Thoracic aorta (tissue), 2 donors: ENCODE measurements at regions not wholly inside any gene's neighbourhood (a gene's known extent, or its start where the extent isn't known, plus 50 kb on each side); places are given as distances from the start of the nearest gene placed in this dataset.
"Not testable (repeated sequence)": the region's sequence is repeated elsewhere in the genome, so short reads cannot be mapped to it uniquely, and the experiment has no call there.

Experiments
- ATAC-seq: fragments of 150-250 bp; one replicate; pipeline ENCODE4 v1.8.0; 2017; ENCODE audit warnings: low read depth; ENCODE audit not compliant: insufficient number of reproducible peaks, low FRiP score
- DNase-seq: peaks from one replicate; pipeline ENCODE4 v3.0.0-alpha.2; 2020; ENCODE audit warnings: low spot score
- H3K27ac ChIP-seq, 2 donors: fragments of 200-600 bp; sonication (generic); 1 replicate in 1 of 2; 2 replicates in 1 of 2; pipeline ENCODE4 v1.5.1; 2016; ENCODE audit warnings: mild to moderate bottlenecking in 2 of 2, moderate library complexity in 2 of 2
- H3K27me3 ChIP-seq: fragments of 200-600 bp; sonication (generic); replicated peaks from 2 replicates; pipeline ENCODE4 v1.6.0; 2016; ENCODE audit warnings: mild to moderate bottlenecking; ENCODE audit not compliant: insufficient read depth
- H3K36me3 ChIP-seq: fragments of 200-600 bp; sonication (generic); one replicate; pipeline ENCODE4 v1.5.1; 2016
- H3K4me1 ChIP-seq, 2 donors: fragments of 200-600 bp; sonication (generic); 1 replicate in 1 of 2; 2 replicates in 1 of 2; pipeline versions ENCODE4 v1.5.1 to v1.6.0; 2016; ENCODE audit warnings: low read depth in 2 of 2, mild to moderate bottlenecking in 1 of 2; ENCODE audit not compliant: control insufficient read depth in 1 of 2
- H3K4me3 ChIP-seq: fragments of 200-600 bp; sonication (generic); 2 replicates; pipeline ENCODE4 v1.5.1; 2016; ENCODE audit warnings: mild to moderate bottlenecking
- H3K9me3 ChIP-seq: fragments of 200-600 bp; sonication (generic); 2 replicates; pipeline ENCODE4 v1.5.1; 2016
- CTCF ChIP-seq: fragments of 200-600 bp; sonication (generic); IDR thresholded peaks from one replicate; pipeline ENCODE4 v1.5.1; 2019; ENCODE audit warnings: antibody characterized with exemption

- ATAC-seq (no peak), DNase-seq (no peak)
- Histone ChIP-seq H3K27me3 (no peaks in the 10 kb centered on the region), H3K4me1 (no peaks in the 10 kb centered on the region), H3K27ac (no peak overlapping the region), H3K9me3 (no peaks in the 10 kb centered on the region), H3K4me3 (no peak overlapping the region), H3K36me3 (no peaks in the 10 kb centered on the region)
- no peak for TF ChIP-seq CTCF
These were observed 66.1 kb downstream of the RBMX2 start for GRCh38 chrX:130467936-130468335.

GRCh38 chrX:130468395-130468923 is 66.7 kb downstream of the RBMX2 start:
- TF ChIP-seq CTCF: no peak
- Histone ChIP-seq H3K9me3 (no peaks in the 10 kb centered on the region), H3K4me1 (no peaks in the 10 kb centered on the region), H3K27ac (no peak overlapping the region), H3K4me3 (no peak overlapping the region), H3K36me3 (no peaks in the 10 kb centered on the region), H3K27me3 (no peaks in the 10 kb centered on the region)
- DNase-seq: no peak
- ATAC-seq: no peak

GRCh38 chrX:130482871-130483270 is 81.1 kb downstream of the RBMX2 start:
- ATAC-seq (no peak), DNase-seq (no peak)
- Histone ChIP-seq H3K27ac (no peak overlapping the region), H3K9me3 (no peaks in the 10 kb centered on the region), H3K4me3 (no peak overlapping the region), H3K4me1 (no peaks in the 10 kb centered on the region), H3K27me3 (no peaks in the 10 kb centered on the region), H3K36me3 (no peaks in the 10 kb centered on the region)
- no peak for TF ChIP-seq CTCF

GRCh38 chrX:130485870-130486269 is 84.1 kb downstream of the RBMX2 start:
- no peak overlapping the region for H3K4me3 ChIP-seq
- no peaks in the 10 kb centered on the region for H3K4me1 ChIP-seq
- TF ChIP-seq CTCF: no peak
- H3K9me3 ChIP-seq: no peaks in the 10 kb centered on the region
- no peak overlapping the region for H3K27ac ChIP-seq
- H3K36me3 ChIP-seq: no peaks in the 10 kb centered on the region
- DNase-seq (no peak), ATAC-seq (no peak)
- no peaks in the 10 kb centered on the region for H3K27me3 ChIP-seq

- H3K27ac ChIP-seq, ATAC-seq, H3K4me1 ChIP-seq, H3K36me3 ChIP-seq, H3K4me3 ChIP-seq, H3K9me3 ChIP-seq, DNase-seq, H3K27me3 ChIP-seq: not testable (repeated sequence)
These were observed 93.7 kb downstream of the RBMX2 start for GRCh38 chrX:130495502-130495901.

- no peaks in the 10 kb centered on the region for H3K36me3 ChIP-seq
- no peak overlapping the region for H3K4me3 ChIP-seq
- no peak overlapping the region for H3K27ac ChIP-seq
- DNase-seq (no peak), ATAC-seq (no peak)
- no peak for TF ChIP-seq CTCF
- H3K4me1 ChIP-seq: no peaks in the 10 kb centered on the region
- no peaks in the 10 kb centered on the region for H3K27me3 ChIP-seq
- H3K9me3 ChIP-seq: no peaks in the 10 kb centered on the region
These were observed 95.7 kb downstream of the RBMX2 start for GRCh38 chrX:130497531-130497930.
